IMR-90 (cell line): ENCODE measurements at regions not wholly inside any gene's neighbourhood (a gene's known extent, or its start where the extent isn't known, plus 50 kb on each side); places are given as distances from the start of the nearest gene placed in this dataset.

Experiments used
- ATAC-seq: fragments of 200-7000 bp; cut with Tn5 transposase; 2 replicates; pipeline ENCODE4 v1.9.1; 2020; ENCODE audit warnings: low read depth, mild to moderate bottlenecking, moderate library complexity
- BruUV-seq: library from RNA; stranded (reverse); fragments of 400-500 nt; replicated peaks from 2 replicates; lab custom pipeline; 2021; lab: Mats Ljungman, UMichigan
- CTCF ChIA-PET: fragments of 300-600 bp; formaldehyde crosslinking; extraction: SDS; loops from one replicate; lab custom pipeline; 2021; ENCODE audit warnings: antibody characterized with exemption; lab: Yijun Ruan, JAX
- POLR2A ChIA-PET: fragments of 300-600 bp; sonication (Branson Sonifier 250); formaldehyde crosslinking; loops from one replicate; lab custom pipeline; 2022; ENCODE audit warnings: antibody characterized with exemption; ENCODE audit not compliant: unreplicated experiment; lab: Charles Lee
- DNase-seq: peaks from one replicate; pipeline ENCODE4 v3.0.0; 2013
- H2AFZ ChIP-seq: replicated peaks from 2 replicates; pipeline ENCODE3; 2013; ENCODE audit warnings: low read length, mild to moderate bottlenecking; ENCODE audit not compliant: poor library complexity
- H2AK5ac ChIP-seq: 2 replicates; pipeline ENCODE4 v1.6.1; 2013; ENCODE audit warnings: low read depth, low read length, inconsistent platforms
- H2AK9ac ChIP-seq: replicated peaks from 2 replicates; pipeline ENCODE3; 2013; ENCODE audit warnings: mild to moderate bottlenecking, low read depth, low read length, moderate library complexity; ENCODE audit not compliant: poor library complexity
- H2BK120ac ChIP-seq: 2 replicates; pipeline ENCODE4 v1.6.1; 2013; ENCODE audit warnings: low read depth, low read length, inconsistent platforms
- H2BK15ac ChIP-seq: 3 replicates; pipeline ENCODE4 v1.6.1; 2013; ENCODE audit warnings: low read depth, low read length, inconsistent platforms
- H2BK20ac ChIP-seq: 2 replicates; pipeline ENCODE4 v1.6.1; 2013; ENCODE audit warnings: low read depth, mild to moderate bottlenecking, inconsistent platforms, low read length, moderate library complexity
- H2BK5ac ChIP-seq: 2 replicates; pipeline ENCODE4 v1.6.1; 2013; ENCODE audit warnings: mild to moderate bottlenecking, low read depth, low read length, inconsistent platforms; ENCODE audit not compliant: poor library complexity, severe bottlenecking
- H3K14ac ChIP-seq: replicated peaks from 2 replicates; pipeline ENCODE4 v1.6.1; 2013; ENCODE audit warnings: low read depth, low read length, inconsistent platforms
- H3K18ac ChIP-seq: 2 replicates; pipeline ENCODE4 v1.6.1; 2013; ENCODE audit warnings: low read depth, low read length, control low read depth
- H3K23ac ChIP-seq: 2 replicates; pipeline ENCODE4 v1.6.1; 2013; ENCODE audit warnings: low read depth, low read length, inconsistent platforms
- H3K27ac ChIP-seq: 2 replicates; pipeline ENCODE4 v1.5.1; 2013; ENCODE audit warnings: mild to moderate bottlenecking, control low read depth, low read length; ENCODE audit not compliant: insufficient read depth
- H3K27me3 ChIP-seq: 2 replicates; pipeline ENCODE4 v1.6.1; 2013; ENCODE audit warnings: low read length; ENCODE audit not compliant: control insufficient read depth, insufficient read depth
- H3K36me3 ChIP-seq: 2 replicates; pipeline ENCODE4 v1.6.1; 2013; ENCODE audit warnings: low read length, mixed read lengths; ENCODE audit not compliant: control insufficient read depth, insufficient read depth
- H3K4ac ChIP-seq: 2 replicates; pipeline ENCODE4 v1.6.1; 2013; ENCODE audit warnings: low read depth, low read length, inconsistent platforms
- H3K4me1 ChIP-seq: 2 replicates; pipeline ENCODE4 v1.6.1; 2013; ENCODE audit warnings: low read length, mixed read lengths; ENCODE audit not compliant: control insufficient read depth, insufficient read depth
- H3K4me2 ChIP-seq: 2 replicates; pipeline ENCODE4 v1.6.1; 2013; ENCODE audit warnings: low read depth, mild to moderate bottlenecking, control low read depth, low read length, moderate library complexity
- H3K4me3 ChIP-seq: 2 replicates; pipeline ENCODE4 v1.5.1; 2013; ENCODE audit warnings: low read depth, mild to moderate bottlenecking, control low read depth, low read length, moderate library complexity; ENCODE audit not compliant: insufficient read depth
- H3K56ac ChIP-seq: 2 replicates; pipeline ENCODE4 v1.6.1; 2013; ENCODE audit warnings: low read length, inconsistent platforms; ENCODE audit not compliant: insufficient read depth; ENCODE audit errors: extremely low read depth
- H3K79me1 ChIP-seq, 2 experiments: 2 replicates each; pipeline ENCODE4 v1.6.1; 2013; ENCODE audit warnings: low read length in 2 of 2, inconsistent platforms in 1 of 2, low read depth in 1 of 2
- H3K9ac ChIP-seq: 2 replicates; pipeline ENCODE4 v1.6.1; 2013; ENCODE audit warnings: low read depth, low read length, control low read depth
- H3K9me1 ChIP-seq: 2 replicates; pipeline ENCODE4 v1.6.1; 2013; ENCODE audit warnings: low read length, inconsistent platforms; ENCODE audit not compliant: insufficient read depth
- H3K9me3 ChIP-seq: 2 replicates; pipeline ENCODE4 v1.6.1; 2013; ENCODE audit warnings: low read length; ENCODE audit not compliant: control insufficient read depth, insufficient read depth
- H4K20me1 ChIP-seq: 2 replicates; pipeline ENCODE4 v1.6.1; 2013; ENCODE audit warnings: low read length, inconsistent platforms; ENCODE audit not compliant: insufficient read depth
- H4K5ac ChIP-seq: 2 replicates; pipeline ENCODE4 v1.6.1; 2013; ENCODE audit warnings: mild to moderate bottlenecking, low read depth, low read length, control low read depth
- H4K8ac ChIP-seq, 2 experiments: 2 replicates each; pipeline ENCODE4 v1.6.1; 2013; ENCODE audit warnings: low read depth in 2 of 2, low read length in 2 of 2, control low read depth in 1 of 2, inconsistent platforms in 1 of 2
- H4K91ac ChIP-seq: 2 replicates; pipeline ENCODE4 v1.6.1; 2013; ENCODE audit warnings: low read depth, low read length, inconsistent platforms; ENCODE audit not compliant: insufficient read depth
- CEBPB ChIP-seq: IDR thresholded peaks from 2 replicates; pipeline ENCODE4 v1.6.1; 2012; ENCODE audit warnings: low read depth, low read length, improper control_type of control experiment
- CHD1 ChIP-seq: IDR thresholded peaks from 2 replicates; pipeline ENCODE4 v1.6.1; 2012; ENCODE audit warnings: low read depth, low read length, improper control_type of control experiment
- FOS ChIP-seq: fragments of 150-350 bp; IDR thresholded peaks from 2 replicates; pipeline ENCODE4 v1.6.1; 2016; ENCODE audit warnings: low read depth, low read length
- POLR2A ChIP-seq: IDR thresholded peaks from 2 replicates; pipeline ENCODE4 v1.6.1; 2012; ENCODE audit warnings: mild to moderate bottlenecking, low read depth, low read length
- RAD21 ChIP-seq: IDR thresholded peaks from 2 replicates; pipeline ENCODE4 v1.6.1; 2012; ENCODE audit warnings: low read length, improper control_type of control experiment
- RCOR1 ChIP-seq: IDR thresholded peaks from 2 replicates; pipeline ENCODE4 v1.6.1; 2012; ENCODE audit warnings: mild to moderate bottlenecking, low read length, improper control_type of control experiment; ENCODE audit not compliant: insufficient replicate concordance
- RFX5 ChIP-seq: IDR thresholded peaks from 2 replicates; pipeline ENCODE4 v1.8.0; 2012; ENCODE audit warnings: low read depth, mild to moderate bottlenecking, low read length, moderate library complexity
- WGBS, 2 experiments: methylation state at CpG; one replicate each; pipeline versions ENCODE4 v1.1.5 to v1.1.7; 2013; ENCODE audit warnings: missing lambda C conversion rate in 2 of 2; ENCODE audit not compliant: insufficient read length in 1 of 2; ENCODE audit errors: extremely low coverage in 2 of 2; 5-methylcytosine and 5-hydroxymethylcytosine counted together
- dilution Hi-C: fragments of 300-500 bp; cut with HindIII; formaldehyde crosslinking; loops from one replicate; pipeline ENCODE4 v1.14.3; 2018; ENCODE audit warnings: low sequenced_read_pairs; ENCODE audit not compliant: unreplicated experiment
- in situ Hi-C: fragments of 300-500 bp; cut with MboI; formaldehyde crosslinking; loops from 3 replicates; pipeline ENCODE4 v1.14.3; 2019; ENCODE audit warnings: low sequenced_read_pairs, inconsistent platforms, mixed read lengths
- intact Hi-C: fragments of 100-400 bp; cut with micrococcal nuclease; formaldehyde crosslinking; loops from 2 replicates; pipeline ENCODE4 v1.10.0; 2022
- TF ChIP-seq, protein P1 (sequence below): conservative IDR thresholded peaks from 2 replicates; pipeline ENCODE4 v1.5.1; 2012; ENCODE audit warnings: mild to moderate bottlenecking, low read depth, low read length, improper control_type of control experiment
- TF ChIP-seq, protein P2 (sequence below): fragments of 150-350 bp; IDR thresholded peaks from 2 replicates; pipeline ENCODE4 v1.6.1; 2017; ENCODE audit warnings: mild to moderate bottlenecking, antibody characterized with exemption, low read length, low read depth

DNA sequence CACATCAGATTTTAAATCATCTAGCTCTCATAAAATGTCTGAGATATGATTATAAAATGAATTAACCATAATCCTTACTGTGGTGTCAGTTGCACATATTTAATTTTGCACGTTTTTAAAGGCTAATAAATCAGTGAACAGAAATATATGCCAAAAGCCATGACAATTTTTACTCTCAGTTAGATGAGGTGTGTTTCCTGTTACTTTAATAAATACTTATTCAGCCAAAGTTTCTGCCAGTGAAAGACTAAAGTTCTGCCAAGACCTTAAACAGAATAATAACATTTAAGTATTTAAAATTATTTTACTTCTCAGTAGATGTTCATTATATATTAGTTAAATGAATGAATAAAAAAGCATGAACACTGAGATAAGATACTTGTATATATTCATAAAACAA, 1150.1 kb downstream of the NAALADL2 start:
- no peak overlapping the region for H2AK9ac ChIP-seq
- H3K9me1 ChIP-seq = no peaks in the 10 kb centered on the region
- H2BK5ac ChIP-seq = no peak overlapping the region
- H3K36me3 ChIP-seq = no peaks in the 10 kb centered on the region
- ChIA-PET CTCF (no interaction called here), POLR2A (no interaction called here)
- no peak for ATAC-seq
- BruUV-seq = no TSS peak
- H3K4me1 ChIP-seq = no peaks in the 10 kb centered on the region
- in situ Hi-C loops (no loop called here), intact Hi-C loops (no loop called here), dilution Hi-C loops (no loop called here)
- H3K79me1 ChIP-seq = no peaks in the 10 kb centered on the region
- no peak overlapping the region for H3K56ac ChIP-seq
- no peaks in the 10 kb centered on the region for H3K9me3 ChIP-seq
- H3K4me2 ChIP-seq = no peak overlapping the region
- no peak overlapping the region for H3K23ac ChIP-seq
- no peak overlapping the region for H3K9ac ChIP-seq
- no CpG with 5 or more reads among the region's 1 CpG for WGBS, 2 experiments
- H3K4me3 ChIP-seq = no peak overlapping the region
- H4K5ac ChIP-seq = no peak overlapping the region
- no peak for DNase-seq
- TF ChIP-seq POLR2A (no peak), FOS (no peak), CHD1 (no peak), RFX5 (no peak), CEBPB (no peak), RAD21 (no peak), RCOR1 (no peak)
- TF ChIP-seq, protein P1, sequence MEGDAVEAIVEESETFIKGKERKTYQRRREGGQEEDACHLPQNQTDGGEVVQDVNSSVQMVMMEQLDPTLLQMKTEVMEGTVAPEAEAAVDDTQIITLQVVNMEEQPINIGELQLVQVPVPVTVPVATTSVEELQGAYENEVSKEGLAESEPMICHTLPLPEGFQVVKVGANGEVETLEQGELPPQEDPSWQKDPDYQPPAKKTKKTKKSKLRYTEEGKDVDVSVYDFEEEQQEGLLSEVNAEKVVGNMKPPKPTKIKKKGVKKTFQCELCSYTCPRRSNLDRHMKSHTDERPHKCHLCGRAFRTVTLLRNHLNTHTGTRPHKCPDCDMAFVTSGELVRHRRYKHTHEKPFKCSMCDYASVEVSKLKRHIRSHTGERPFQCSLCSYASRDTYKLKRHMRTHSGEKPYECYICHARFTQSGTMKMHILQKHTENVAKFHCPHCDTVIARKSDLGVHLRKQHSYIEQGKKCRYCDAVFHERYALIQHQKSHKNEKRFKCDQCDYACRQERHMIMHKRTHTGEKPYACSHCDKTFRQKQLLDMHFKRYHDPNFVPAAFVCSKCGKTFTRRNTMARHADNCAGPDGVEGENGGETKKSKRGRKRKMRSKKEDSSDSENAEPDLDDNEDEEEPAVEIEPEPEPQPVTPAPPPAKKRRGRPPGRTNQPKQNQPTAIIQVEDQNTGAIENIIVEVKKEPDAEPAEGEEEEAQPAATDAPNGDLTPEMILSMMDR = no peak
- TF ChIP-seq, protein P2, sequence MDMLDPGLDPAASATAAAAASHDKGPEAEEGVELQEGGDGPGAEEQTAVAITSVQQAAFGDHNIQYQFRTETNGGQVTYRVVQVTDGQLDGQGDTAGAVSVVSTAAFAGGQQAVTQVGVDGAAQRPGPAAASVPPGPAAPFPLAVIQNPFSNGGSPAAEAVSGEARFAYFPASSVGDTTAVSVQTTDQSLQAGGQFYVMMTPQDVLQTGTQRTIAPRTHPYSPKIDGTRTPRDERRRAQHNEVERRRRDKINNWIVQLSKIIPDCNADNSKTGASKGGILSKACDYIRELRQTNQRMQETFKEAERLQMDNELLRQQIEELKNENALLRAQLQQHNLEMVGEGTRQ = no peak
- H2BK20ac ChIP-seq = no peak overlapping the region
- H2AK5ac ChIP-seq = no peak overlapping the region
- no peak overlapping the region for H3K27ac ChIP-seq
- no peak overlapping the region for H2BK15ac ChIP-seq
- H2BK120ac ChIP-seq = no peak overlapping the region
- no peak overlapping the region for H4K91ac ChIP-seq
- H4K8ac ChIP-seq = no peak overlapping the region
- no peaks in the 10 kb centered on the region for H3K27me3 ChIP-seq
- H4K20me1 ChIP-seq = no peaks in the 10 kb centered on the region
- H3K4ac ChIP-seq = no peak overlapping the region
- no peak overlapping the region for H3K14ac ChIP-seq
- no peak overlapping the region for H3K18ac ChIP-seq
- H2AFZ ChIP-seq = no peak overlapping the region
